Midbrain (tissue), 1 donor: ENCODE measurements at regions not wholly inside any gene's neighbourhood (a gene's known extent, or its start where the extent isn't known, plus 50 kb on each side); places are given as distances from the start of the nearest gene placed in this dataset.
"Not testable (repeated sequence)": the region's sequence is repeated elsewhere in the genome, so short reads cannot be mapped to it uniquely, and the experiment has no call there.

Experiments
- DNase-seq: peaks from one replicate; lab custom pipeline; 2025; lab: John Stamatoyannopoulos, UW

DNA sequence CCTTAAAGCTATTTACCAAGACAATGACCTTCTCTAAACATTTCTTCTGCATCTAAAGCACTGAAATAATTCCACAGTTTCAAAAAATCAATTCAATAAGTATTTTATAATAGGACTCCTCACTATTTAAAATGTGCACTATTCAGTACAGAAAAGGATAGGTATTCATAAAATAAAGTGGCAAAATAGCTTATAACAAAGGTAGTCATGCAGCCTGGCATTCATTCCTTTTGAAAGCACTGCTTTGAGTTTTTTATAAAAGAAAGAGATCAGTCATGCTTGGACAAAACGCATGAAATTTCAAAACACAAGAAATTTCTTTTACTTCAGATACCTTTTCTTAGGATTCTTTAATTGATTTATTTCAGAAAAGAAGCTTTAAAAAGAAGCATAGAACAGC, 689.7 kb upstream of the PHF14 start:
- DNase-seq: no peak

DNA sequence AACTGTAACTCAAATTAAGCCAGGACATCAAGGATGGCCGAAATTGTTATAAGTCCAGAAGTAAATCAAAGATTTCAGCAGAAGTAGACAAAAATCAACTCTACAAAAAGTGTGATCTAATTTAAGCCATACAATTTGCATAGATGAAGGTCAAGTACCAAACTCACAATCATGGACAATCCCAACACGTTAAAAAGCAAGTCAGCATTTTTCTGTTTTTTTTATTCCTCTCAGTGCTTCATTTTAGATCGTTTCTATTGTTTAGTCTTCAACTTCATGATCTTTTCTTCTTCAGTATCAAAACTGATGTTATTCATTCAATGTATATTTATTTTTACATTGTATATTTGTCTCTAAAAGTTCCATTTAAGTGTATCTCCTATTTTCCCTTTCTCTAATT, 674.3 kb upstream of the PHF14 start:
- no peak for DNase-seq

DNA sequence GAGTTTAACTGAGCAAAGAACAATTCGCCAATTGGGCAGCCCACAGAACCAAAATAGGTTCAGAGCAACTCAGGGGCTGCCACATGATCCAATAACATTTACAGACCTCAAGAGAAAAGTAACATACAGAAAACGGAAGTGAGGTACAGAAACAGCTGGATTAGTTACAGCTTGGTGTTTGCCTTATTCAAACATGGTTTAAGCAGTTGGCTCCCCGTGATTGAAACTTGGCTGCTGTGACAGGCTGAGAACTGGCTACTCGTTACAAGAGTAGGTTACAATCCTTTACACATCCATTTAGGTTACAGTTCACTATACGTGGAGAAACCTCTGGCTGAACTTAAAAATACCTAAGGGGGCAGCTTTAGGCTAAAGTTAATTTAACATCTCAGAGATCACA, 673.1 kb upstream of the PHF14 start:
- no peak for DNase-seq

DNA sequence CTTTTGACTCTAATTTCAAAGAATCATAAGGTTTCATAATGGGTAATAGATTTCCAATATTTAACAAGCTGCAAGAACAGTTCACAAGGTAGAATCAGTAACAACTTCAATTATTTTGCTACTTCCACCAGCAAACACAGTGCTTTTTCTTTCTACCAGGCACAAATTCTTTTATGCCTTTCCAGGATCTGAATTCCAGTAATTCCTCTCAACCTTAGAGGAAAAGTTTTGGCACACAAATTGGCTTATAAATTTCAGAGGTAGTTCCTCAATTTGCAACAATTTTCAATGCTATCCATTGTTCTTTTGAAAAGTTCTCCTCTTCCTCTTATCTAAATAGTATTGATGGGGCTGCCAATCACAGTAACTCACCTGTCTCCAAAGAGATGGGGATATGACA, 665.4 kb upstream of the PHF14 start:
- no peak for DNase-seq

DNA sequence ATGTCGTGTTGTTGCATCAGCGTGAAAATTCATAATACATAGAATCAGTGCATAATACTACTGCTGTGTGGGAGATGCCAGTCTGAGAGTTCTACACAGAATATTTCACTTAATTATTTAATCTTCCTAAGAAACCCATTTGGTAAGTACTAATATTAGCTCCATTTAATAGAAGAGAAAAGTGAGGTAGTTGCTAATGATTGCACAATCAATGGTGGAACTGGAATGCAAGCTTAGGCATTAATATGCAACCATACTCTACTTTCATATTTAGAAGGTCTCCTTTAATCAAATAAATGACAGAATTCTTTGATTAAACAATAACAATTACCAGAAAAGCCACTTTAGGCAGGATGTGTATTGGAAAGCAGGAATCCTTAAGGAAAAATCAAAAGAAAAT, 660.7 kb upstream of the PHF14 start:
- DNase-seq: no peak

DNA sequence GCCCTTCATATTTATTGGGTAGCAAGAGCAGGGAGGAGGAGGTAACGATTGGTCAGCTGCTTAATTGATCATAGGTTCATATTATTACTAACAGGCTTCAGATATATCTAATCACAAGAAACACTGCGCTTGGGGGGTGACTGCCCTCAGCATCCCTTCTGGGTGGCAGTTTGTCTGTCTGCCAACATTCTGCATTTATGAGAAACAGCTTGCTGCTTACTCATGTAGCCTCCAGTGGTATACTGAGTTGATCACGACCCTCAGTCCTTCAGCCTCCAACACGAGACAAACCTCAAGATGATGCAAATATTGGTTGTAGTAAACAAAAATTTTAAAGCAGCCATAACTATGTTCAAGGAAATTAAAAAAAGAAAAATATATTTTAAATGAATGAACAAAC, 657.8 kb upstream of the PHF14 start:
- no peak for DNase-seq

DNA sequence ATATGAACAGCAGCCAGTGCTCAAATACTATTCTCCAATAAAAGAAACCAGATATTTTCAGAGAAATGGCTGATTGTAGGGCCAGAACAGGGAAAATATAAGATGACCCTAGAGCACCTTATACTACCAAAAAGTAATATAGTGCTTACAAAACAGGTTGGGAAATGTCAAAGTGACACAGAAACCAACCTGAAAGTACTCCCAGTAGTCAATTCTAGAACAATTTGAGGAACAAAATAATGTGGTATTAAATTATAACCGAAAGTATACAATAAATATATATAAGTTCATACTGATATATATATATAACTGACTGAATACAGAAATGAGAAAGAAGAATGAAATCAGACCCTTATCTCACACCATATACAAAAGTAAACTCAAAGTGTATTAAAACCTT, 657.2 kb upstream of the PHF14 start:
- no peak for DNase-seq

DNA sequence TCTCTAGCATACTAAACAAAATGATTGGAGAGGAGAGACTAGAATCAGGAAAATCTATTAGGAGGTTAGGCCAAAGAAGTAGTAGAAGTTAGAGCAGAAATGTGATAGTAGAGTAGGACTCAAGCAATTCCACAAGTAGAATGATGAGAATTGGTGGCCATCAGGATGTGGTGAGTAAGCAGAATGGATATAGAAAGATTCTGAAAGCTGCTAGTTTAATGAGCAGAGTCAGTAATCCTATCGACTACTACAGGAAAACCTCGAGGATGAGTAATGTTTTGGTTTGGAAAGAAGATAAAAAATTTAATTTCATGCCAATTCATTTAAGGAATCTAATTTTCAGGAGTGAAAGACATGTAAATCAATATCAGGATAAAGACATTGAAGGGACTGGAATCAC, 648.3 kb upstream of the PHF14 start:
- DNase-seq: no peak

DNA sequence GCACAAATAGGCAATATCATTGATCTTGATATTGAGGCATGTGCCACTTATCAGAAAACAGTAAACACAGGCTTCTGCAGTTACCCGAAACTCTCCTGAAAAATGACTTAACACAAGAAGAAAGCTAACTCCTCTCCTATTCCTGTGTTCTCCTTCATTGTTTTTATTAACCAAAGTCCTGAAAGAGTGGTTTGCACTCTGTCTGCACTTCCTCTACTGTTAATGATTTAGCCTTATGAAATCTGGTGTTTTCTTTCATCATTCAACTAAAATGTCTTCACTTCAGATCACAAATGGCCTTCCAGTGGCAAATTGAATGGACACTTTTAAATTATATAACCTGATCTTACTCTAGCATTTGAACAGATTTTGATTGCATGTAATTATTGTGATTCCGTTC, 630.6 kb upstream of the PHF14 start:
- DNase-seq: no peak

DNA sequence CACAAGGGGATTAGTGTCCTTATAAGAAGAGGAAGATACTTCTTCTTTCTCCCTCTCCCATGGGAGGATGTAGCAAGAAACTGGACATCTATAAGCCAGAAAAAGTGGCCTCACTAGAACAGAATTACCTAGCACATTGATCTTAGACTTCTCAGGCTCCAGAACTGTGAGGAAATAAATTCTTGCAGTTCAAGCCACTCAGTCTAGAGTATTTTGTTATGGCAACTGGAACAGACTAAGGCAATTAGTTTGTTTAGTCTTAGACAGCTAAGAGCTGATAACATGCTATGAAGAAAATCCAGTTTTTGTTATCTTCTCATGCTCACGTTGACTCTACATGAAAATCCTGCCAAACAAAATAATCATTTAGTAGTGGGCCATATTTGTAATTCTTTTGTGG, 627.6 kb upstream of the PHF14 start:
- no peak for DNase-seq

DNA sequence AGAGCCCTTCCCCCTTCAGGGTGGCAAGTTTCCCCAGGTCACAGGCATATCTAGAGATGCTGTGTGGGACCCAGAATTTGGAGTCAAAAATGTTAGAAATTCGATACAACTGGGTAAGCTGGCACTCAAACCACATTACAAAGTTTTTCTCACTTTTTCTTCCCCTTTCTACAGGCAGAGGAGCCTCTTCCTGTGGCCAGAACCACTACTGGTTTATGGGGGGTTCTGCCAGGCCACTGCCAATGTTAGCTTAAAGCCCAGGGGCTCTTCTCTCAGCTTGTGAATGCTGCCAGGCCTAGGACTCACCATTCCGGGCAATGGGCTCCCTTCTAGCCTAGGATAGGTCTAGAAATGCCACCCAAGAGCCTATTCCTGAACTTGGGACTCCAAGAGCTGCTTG, 617.9 kb upstream of the PHF14 start:
- DNase-seq: no peak

DNA sequence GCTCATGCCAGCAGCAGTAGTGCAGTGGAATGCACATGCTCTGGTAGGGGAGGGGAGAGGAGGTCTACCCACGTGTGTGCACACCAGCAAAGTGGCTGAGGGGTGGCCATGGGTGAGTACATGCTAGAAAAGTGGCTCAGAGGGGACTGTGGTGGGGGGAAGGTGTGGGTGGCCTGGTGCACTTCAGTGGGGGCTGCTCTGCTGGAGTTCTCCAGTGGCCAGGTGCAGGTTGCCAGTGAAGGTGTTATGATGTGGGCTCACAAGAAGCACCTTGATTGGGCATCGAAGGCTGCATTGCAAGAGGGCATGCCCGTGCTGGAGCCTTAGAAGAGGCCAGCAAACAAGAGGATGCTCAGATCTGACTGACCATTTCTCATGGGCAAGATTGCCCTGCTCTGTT, 613.6 kb upstream of the PHF14 start:
- DNase-seq: no peak

DNA sequence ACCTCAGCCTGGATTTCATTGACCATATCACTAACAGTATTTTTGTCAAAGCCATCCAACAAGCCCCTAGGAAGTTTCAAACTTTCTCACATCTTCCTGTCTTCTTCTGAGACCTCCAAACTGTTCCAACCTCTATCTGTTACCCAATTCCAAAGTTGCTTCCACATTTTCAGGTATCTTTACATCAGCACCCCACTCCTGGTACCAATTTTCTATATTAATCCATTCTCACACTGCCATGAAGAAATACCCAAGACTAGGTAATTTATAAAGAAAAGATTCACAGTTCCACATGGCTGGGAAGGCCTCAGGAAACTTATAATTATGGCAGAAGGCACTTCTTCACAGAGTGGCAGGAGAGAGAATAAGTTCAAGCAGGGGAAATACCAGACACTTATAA, 571.9 kb upstream of the PHF14 start:
- no peak for DNase-seq

DNA sequence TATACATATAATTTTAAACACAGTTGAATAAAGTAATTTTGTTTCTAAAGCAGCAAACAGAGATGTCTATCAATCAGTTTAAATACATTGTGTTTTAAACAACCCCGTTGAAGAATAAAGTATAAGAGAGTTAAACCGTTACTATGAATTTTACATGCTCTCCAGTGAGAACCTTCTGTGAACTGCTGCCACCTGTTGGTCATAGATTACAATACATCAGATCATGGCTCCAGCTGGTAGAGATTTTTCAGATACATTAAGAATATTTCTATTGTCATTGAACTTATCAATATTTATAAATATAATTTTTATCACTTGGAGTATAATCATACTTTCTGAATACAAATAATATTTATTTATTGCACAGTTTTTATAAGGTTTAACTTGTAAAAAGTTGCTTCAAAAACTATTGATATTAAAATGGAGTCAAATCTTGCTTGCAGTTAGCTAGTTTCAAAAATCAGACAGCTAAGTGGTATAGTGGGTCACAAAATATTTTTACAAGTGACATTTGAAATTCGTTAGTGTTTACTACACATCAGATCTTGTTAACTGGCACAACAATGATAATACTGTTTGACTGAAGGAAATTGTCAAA, 561.2 kb upstream of the PHF14 start:
- DNase-seq: peak; percentile 48

DNA sequence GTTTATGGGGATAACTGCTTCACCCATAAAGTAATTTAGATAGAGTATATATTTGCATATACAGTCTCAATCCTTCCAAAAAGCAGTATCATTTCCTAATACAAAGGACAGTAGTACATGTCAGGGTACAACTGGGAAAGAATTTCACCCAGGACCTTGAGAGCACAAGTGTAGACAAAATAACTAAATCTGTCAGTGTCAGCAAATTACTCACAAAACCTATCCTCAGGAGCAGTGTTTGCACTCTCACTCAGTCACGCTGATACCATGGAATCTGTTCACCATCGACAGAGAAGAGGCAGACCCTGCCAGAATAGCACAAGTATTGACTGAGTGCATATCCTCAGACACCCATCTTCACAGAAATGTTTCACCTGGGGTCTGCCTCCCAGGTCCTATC, 554.7 kb upstream of the PHF14 start:
- no peak for DNase-seq

DNA sequence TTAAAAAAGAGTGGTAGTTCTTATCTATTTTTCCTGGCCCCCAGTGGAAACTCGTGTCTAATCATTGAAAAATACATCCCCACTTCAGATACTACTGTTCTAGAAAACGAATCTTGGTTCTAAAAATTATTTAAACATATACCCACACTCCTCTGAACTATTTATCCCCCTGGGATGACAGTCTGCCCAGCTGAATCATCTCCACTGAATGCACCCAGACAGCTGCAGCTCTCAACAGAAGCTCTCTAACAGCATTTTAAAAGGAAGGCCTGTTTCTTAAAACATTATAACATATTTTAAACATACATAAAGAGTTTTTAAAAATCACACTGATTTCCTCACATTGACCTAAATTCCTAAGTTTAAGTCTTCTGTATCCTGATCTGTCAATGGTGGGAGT, 544.6 kb upstream of the PHF14 start:
- DNase-seq: no peak

DNA sequence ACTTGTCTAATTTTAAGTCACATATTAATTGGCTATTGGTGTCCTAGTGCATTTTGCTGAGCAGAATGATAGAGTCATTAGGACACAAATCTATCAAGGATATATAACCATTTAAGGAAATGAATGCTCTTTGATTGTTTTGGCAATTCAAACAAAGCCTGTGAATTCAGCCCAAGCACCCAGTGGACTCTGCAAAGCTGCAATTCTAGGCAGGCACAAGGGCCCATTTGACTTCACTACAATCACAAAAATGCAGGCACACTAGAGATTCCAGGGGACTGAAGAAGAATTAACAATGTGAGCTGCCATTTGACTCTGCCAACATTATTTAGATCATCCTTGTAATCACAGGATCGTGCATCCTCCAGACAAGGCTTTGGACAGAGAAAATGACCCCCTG, 544.2 kb upstream of the PHF14 start:
- peak; percentile 23 for DNase-seq

DNA sequence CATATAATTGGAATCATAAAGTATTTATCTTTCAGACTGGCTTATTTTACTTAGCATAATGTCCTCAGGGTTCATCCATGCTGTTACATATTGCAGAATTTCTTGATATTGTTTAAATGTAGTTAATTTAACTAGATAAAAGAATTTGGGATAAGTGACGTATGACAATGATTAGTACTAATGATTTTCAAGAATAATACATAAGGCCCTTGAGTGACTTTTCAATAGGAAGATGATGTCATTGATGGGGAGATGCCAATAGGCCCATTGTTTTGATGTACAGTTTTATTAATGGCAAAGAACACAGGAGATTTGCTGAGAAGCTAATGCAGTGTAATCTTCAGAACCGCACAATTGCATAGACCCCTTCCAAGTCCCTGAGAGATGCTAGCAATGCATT, 537.4 kb upstream of the PHF14 start:
- DNase-seq: no peak

DNA sequence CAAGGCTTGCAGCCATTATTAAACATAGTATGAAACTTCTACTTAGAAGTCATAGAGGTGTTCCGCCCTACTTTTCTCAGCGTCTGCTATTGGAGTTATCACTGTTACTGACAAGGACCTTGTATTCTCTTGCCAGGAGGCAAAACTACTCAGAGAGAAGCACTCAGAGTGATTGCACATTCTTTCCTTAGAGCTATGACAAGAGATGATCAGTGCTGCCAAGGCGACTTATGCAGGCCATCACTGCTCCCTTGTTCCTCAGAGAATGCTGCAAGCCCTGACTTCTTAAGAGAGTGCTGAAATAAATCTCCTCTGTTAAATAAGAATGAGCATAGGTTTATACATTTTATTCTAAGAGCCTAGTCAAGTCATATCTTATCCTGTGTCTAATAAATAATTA, 534.6 kb upstream of the PHF14 start:
- no peak for DNase-seq

DNA sequence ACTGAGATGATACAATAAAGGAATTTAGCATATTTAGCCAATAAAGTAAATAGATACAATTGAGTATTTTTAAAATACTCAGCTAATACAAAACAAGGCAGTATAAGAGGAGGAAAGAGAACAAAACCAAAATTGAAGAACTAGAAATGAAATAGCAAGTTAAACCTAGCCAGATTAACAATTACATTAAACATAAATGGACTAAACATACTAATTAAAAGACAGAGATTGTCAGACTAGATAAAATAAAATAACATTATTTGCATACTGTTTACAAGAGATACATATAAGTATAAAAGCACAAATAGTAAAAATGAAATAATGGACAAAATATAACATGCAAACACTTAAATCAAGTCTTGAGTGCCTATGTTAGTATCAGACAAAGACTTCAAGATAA, 517.7 kb upstream of the PHF14 start:
- DNase-seq: no peak

DNA sequence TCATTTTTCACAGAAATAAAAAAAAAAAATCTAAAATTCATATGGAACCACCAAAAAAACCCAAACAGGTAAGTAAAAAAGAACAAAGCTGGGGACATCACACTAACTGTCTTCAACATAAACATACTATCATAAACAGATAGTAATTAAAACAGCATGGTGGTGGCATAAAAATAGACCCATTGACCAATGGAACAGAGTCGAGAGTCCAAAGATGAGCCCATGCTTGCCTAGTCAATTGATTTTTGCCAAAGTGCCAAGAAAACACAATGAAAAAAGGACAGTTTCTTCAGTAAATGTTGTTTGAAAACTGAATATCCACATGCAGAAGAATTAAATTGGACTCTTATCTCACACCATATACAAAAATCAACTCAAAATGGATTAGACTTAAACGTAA, 513.2 kb upstream of the PHF14 start:
- no peak for DNase-seq

DNA sequence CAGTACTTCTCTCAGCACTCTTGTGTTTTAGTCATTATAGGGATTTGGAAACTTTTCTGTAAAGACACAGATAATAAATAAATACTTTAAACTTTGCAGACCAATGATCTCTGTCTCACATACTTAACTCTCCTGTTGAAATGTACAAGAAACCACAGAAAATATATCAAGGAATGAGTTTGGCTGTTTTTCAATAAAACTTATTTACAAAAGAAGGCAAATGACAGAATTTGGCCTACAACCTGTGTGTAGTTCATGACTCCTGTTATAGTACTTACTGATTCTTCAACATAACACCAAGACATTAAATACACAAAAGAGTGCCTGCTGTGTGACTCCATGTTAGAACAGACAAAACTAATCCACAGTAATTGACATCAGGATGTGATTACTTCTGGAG, 510.0 kb upstream of the PHF14 start:
- DNase-seq: no peak

DNA sequence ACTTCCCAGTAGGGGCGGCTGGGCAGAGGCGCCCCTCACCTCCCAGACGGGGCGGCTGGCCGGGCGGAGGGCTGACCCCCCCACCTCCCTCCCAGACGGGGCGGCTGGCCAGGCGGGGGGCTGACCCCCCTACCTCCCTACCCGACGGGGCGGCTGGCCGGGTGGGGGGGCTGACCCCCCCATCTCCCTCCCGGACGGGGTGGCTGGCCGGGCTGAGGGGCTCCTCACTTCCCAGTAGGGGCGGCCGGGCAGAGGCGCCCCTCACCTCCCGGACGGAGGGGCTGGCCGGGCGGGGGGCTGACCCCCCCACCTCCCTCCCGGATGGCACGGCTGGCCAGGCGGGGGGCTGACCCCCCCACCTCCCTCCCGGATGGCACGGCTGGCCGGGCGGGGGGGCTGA, 508.1 kb upstream of the PHF14 start:
- not testable (repeated sequence) for DNase-seq

DNA sequence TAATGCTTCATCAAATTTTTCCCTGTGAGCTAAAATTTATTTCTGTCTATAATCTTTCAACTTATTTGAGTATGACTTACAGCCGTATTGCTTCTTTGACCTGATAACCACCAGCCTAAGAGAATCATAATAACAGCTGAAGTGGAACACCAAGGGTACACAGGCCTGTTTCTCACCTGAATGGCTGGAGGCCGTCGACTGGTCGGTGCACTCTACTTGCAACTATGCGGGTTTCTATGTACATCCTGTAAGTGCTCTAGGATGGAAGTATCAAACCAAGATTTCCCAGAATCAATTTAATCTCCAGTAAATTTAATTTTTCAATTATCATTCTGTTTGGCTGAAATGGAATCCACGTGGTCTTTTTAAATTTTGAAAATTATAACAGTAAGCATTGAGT, 504.8 kb upstream of the PHF14 start:
- DNase-seq: no peak

DNA sequence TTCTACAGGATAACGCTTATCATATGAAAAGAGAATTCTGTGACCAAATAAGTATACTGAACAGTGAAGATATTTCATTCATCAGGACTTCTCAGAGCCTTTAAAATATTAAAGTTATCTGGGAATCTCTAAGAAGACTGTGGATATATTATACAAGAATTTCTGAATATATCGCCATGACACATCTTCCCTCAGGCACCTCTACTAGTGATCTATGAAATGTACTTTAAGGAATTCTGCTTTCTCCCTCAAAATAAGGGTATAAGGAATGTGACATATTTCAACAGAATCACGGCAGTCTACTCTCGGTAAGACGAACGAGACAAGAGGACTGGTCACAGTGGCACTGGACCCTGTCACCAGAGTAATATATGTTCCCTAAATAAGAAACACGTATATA, 504.2 kb upstream of the PHF14 start:
- no peak for DNase-seq
